Activated CD8-positive, alpha-beta T cell treated with anti-CD3 and anti-CD28 coated beads for 36 hours (primary cell): ENCODE measurements at regions not wholly inside any gene's neighbourhood (a gene's known extent, or its start where the extent isn't known, plus 50 kb on each side); places are given as distances from the start of the nearest gene placed in this dataset.
"Not testable (repeated sequence)": the region's sequence is repeated elsewhere in the genome, so short reads cannot be mapped to it uniquely, and the experiment has no call there.

Experiments
- ATAC-seq: fragments of 200-7000 bp; cut with Tn5 transposase; one replicate; pipeline ENCODE4 v1.10.0; 2021; ENCODE audit warnings: mild to moderate bottlenecking, moderate library complexity
- CTCF ChIA-PET: fragments of 350-600 bp; sonication (Branson Sonifier 250); formaldehyde crosslinking; loops from one replicate; lab custom pipeline; 2021; ENCODE audit warnings: antibody characterized with exemption; lab: Charles Lee
- POLR2A ChIA-PET: fragments of 350-600 bp; sonication (Branson Sonifier 250); formaldehyde crosslinking; loops from one replicate; lab custom pipeline; 2021; ENCODE audit warnings: antibody characterized with exemption; lab: Charles Lee
- DNase-seq: peaks from one replicate; pipeline ENCODE4 v3.0.0-alpha.2; 2020
- H3K27ac Mint-ChIP-seq: one replicate; pipeline ENCODE4 v1.8.0; 2021; ENCODE audit warnings: mild to moderate bottlenecking, mixed read lengths
- H3K27me3 Mint-ChIP-seq: one replicate; pipeline ENCODE4 v1.8.0; 2021; ENCODE audit warnings: mixed read lengths
- H3K36me3 Mint-ChIP-seq: one replicate; pipeline ENCODE4 v1.8.0; 2021; ENCODE audit warnings: low read depth, mixed read lengths
- H3K4me1 Mint-ChIP-seq: one replicate; pipeline ENCODE4 v1.8.0; 2021; ENCODE audit warnings: low read depth, mixed read lengths
- H3K4me3 Mint-ChIP-seq: one replicate; pipeline ENCODE4 v1.8.0; 2021; ENCODE audit warnings: mild to moderate bottlenecking, moderate library complexity, mixed read lengths
- H3K9me3 Mint-ChIP-seq: one replicate; pipeline ENCODE4 v1.8.0; 2021; ENCODE audit warnings: mixed read lengths
- intact Hi-C: fragments of 100-400 bp; cut with micrococcal nuclease; formaldehyde crosslinking; loops from one replicate; pipeline ENCODE4 v1.10.0; 2022
- TF ChIP-seq, protein P1 (sequence below): fragments of 200-600 bp; IDR thresholded peaks from one replicate; pipeline ENCODE4 v1.8.0; 2022; ENCODE audit warnings: antibody characterized with exemption, mild to moderate bottlenecking

DNA sequence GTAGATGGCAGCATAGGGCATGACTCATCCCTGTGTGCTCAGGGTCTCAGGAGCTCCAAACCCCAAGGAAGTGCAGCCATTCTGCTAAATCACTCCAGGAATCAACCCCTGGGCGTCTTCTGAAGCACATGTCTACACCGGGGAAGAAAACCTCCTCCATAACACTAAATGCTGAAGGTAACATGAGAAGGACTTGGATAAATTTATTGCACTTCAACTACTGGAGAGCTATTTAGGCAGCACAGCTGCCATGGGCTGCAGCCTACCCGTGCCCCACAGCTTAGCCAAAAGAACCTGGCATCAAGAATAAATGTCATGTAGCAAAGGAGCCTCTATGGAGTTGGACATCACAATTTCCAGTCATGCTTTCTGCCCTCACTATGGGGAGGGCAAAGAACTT is 141.7 kb downstream of the GPCPD1 start:
- Mint-ChIP-seq H3K36me3 (no peaks in the 10 kb centered on the region), H3K27me3 (peaks cover 3% of the 10 kb centered on the region), H3K9me3 (no peaks in the 10 kb centered on the region), H3K4me1 (no peaks in the 10 kb centered on the region), H3K4me3 (no peak overlapping the region), H3K27ac (no peak overlapping the region)
- ATAC-seq = no peak
- TF ChIP-seq, protein P1, sequence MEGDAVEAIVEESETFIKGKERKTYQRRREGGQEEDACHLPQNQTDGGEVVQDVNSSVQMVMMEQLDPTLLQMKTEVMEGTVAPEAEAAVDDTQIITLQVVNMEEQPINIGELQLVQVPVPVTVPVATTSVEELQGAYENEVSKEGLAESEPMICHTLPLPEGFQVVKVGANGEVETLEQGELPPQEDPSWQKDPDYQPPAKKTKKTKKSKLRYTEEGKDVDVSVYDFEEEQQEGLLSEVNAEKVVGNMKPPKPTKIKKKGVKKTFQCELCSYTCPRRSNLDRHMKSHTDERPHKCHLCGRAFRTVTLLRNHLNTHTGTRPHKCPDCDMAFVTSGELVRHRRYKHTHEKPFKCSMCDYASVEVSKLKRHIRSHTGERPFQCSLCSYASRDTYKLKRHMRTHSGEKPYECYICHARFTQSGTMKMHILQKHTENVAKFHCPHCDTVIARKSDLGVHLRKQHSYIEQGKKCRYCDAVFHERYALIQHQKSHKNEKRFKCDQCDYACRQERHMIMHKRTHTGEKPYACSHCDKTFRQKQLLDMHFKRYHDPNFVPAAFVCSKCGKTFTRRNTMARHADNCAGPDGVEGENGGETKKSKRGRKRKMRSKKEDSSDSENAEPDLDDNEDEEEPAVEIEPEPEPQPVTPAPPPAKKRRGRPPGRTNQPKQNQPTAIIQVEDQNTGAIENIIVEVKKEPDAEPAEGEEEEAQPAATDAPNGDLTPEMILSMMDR = no peak
- ChIA-PET POLR2A (no interaction called here), CTCF (no interaction called here)
- intact Hi-C loops = no loop called here
- no peak for DNase-seq

DNA sequence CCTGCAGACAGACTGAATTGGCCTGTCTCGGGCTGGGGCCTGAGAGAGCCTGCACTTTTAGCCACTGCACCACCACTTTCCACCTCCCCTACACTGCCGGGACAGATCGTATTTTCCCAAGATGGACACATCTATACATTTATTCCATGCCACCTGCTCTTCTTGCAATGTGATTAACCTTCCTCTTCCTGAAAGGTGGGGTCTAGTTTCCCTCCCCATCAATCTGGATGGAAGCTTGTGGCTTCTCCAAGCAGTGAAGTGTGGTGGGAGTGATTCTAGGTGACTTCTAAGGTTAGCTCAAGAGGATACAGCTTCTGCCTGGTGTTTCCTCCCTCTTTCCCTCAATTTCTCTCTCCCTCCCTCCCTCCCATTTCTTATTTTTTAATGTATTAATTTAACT is 143.7 kb downstream of the GPCPD1 start:
- Mint-ChIP-seq H3K27ac (no peak overlapping the region), H3K4me1 (no peaks in the 10 kb centered on the region), H3K4me3 (no peak overlapping the region), H3K36me3 (no peaks in the 10 kb centered on the region), H3K9me3 (no peaks in the 10 kb centered on the region), H3K27me3 (peaks cover 3% of the 10 kb centered on the region)
- no peak for DNase-seq
- ChIA-PET CTCF (no interaction called here), POLR2A (no interaction called here)
- intact Hi-C loops = no loop called here
- TF ChIP-seq, protein P1 = no peak
- no peak for ATAC-seq

DNA sequence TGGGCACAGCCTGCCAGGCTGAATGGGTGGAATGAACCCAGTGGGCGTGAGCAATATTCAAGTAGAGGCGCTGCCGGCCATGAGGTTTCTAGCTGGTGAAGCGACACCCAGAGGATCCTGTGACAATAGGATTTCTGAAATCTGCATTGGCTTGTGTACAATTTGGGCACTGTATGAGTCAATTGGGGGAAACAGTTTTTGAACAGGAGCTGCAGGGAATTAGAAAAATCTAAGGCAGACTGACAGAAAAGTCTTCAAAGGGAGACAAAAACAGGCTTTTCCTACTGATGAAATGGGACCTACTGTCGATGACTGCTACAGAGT is 145.2 kb downstream of the GPCPD1 start:
- Mint-ChIP-seq H3K27ac (no peak overlapping the region), H3K27me3 (peaks cover 12% of the 10 kb centered on the region), H3K36me3 (no peaks in the 10 kb centered on the region), H3K4me3 (no peak overlapping the region), H3K9me3 (peaks cover 3% of the 10 kb centered on the region), H3K4me1 (no peaks in the 10 kb centered on the region)
- CTCF ChIA-PET = interaction anchor here (1.4 to 1.7 kb wide), 2 partner anchors 18 to 243 kb away, joined by 3 to 7 read pairs; no protein-coding TSS in a partner anchor
- ATAC-seq (no peak), DNase-seq (no peak)
- POLR2A ChIA-PET = no interaction called here
- intact Hi-C loops = no loop called here
- TF ChIP-seq, protein P1 = no peak

DNA sequence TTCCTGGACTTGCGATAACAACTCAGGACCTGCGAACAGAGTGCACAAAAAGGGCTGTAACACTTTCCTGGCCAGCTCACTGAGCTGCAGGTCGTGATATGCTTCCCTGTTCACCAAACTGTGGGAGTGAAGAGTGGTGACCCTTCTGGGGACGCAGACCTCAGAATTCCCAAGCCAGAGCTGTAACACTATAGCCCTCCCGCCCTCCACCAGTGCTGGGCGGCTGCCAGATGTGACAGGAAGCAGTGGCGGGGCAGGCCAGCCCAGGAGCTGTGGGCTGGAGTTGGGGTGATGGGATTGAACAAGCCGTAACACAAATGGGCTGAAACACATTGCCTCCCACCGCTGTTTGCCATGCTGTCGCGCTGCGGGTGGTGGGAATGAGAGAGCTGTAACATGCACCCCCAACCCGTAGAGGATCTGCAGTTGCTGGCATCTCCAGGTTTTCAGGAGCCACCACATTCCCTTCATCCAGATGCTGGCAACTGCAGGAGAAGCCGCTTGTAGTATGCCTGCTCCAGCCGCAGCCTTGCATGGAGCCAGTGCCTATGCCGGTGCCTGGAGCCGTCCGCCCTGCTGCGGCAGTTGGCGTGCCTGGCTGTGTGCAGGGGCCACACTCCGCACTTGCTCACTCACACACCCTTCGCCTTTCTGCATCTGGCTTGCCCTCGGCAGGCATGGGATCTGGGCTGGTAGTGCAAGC is 145.8 kb downstream of the GPCPD1 start:
- no peak for ATAC-seq
- Mint-ChIP-seq H3K27ac (no peak overlapping the region), H3K9me3 (peaks cover 8% of the 10 kb centered on the region), H3K36me3 (no peaks in the 10 kb centered on the region), H3K4me3 (no peak overlapping the region), H3K4me1 (no peaks in the 10 kb centered on the region), H3K27me3 (peaks cover 17% of the 10 kb centered on the region)
- intact Hi-C loops = no loop called here
- TF ChIP-seq, protein P1 = no peak
- ChIA-PET POLR2A (no interaction called here), CTCF (interaction anchor here (1.4 to 1.7 kb wide), 2 partner anchors 17 to 242 kb away, joined by 3 to 7 read pairs; no protein-coding TSS in a partner anchor)
- DNase-seq = no peak

DNA sequence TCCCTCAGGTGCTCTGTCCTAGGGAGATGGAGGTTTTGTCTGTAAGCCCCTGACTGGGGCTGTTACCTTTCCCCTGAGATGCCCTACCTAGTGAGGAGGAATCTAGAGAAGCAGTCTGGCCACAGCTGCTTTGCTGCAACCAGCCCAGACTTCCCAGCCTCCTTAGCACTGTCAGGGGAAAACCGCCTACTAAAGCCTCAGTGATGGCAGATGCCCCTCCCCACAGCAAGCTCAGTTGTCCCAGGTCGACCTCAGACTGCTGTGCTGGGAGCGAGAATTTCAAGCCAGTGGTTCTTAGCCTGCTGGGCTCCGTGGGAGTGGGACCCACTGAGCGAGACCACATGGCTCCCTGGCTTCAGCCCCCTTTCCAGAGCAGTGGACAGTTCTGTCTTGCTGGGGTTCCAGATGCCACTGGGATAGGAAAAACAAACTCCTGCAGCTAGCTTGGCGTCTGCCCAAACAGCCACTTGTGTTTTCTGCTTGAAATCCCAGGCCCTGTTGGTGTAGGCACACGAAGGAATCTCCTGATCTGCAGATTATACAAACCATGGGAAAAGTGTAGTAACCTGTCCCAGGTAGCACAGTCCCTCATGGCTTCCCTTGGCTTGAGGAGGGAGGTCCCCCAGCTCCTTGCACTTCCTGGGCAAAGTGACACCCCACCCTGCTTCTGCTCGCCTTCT is 146.4 kb upstream of the PROKR2 start:
- TF ChIP-seq, protein P1 = no peak
- ChIA-PET POLR2A (no interaction called here), CTCF (interaction anchor here (4.9 kb wide), 1 partner anchor 15 kb away, joined by 18 read pairs; no protein-coding TSS in a partner anchor)
- intact Hi-C loops = no loop called here
- no peak overlapping the region for H3K4me3 Mint-ChIP-seq
- DNase-seq (no peak), ATAC-seq (no peak)
- H3K9me3 Mint-ChIP-seq = peaks cover 16% of the 10 kb centered on the region
- peaks cover 24% of the 10 kb centered on the region for H3K27me3 Mint-ChIP-seq
- no peak overlapping the region for H3K27ac Mint-ChIP-seq
- no peaks in the 10 kb centered on the region for H3K4me1 Mint-ChIP-seq
- H3K36me3 Mint-ChIP-seq = no peaks in the 10 kb centered on the region

DNA sequence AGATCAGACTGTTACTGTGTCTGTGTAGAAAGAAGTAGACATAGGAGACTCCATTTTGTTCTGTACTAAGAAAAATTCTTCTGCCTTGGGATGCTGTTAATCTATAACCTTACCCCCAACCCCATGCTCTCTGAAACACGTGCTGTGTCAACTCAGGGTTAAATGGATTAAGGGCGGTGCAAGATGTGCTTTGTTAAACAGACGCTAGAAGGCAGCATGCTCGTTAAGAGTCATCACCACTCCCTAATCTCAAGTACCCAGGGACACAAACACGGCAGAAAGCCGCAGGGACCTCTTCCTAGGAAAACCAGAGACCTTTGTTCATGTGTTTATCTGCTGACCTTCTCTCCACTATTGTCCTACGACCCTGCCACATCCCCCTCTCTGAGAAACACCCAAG is 137.0 kb upstream of the PROKR2 start:
- H3K27ac Mint-ChIP-seq, H3K27me3 Mint-ChIP-seq, H3K4me1 Mint-ChIP-seq, H3K9me3 Mint-ChIP-seq, H3K36me3 Mint-ChIP-seq, POLR2A ChIA-PET, intact Hi-C loops, DNase-seq, ATAC-seq, H3K4me3 Mint-ChIP-seq, CTCF ChIA-PET: not testable (repeated sequence)

DNA sequence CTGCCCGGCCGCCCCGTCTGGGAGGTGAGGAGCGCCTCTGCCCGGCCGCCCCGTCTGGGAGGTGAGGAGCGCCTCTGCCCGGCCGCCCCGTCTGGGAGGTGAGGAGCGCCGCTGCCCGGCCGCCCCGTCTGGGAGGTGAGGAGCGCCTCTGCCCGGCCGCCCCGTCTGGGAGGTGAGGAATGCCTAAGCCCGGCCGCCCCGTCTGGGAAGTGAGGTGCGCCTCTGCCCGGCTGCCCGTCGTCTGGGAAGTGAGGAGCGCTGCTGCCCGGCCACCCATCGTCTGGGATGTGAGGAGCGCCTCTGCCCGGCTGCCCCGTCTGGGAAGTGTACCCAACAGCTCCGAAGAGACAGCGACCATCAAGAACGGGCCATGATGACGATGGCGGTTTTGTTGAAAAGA is 136.6 kb upstream of the PROKR2 start:
- H3K36me3 Mint-ChIP-seq, H3K4me1 Mint-ChIP-seq, CTCF ChIA-PET, H3K27ac Mint-ChIP-seq, ATAC-seq, H3K4me3 Mint-ChIP-seq, H3K9me3 Mint-ChIP-seq, POLR2A ChIA-PET, intact Hi-C loops, DNase-seq, H3K27me3 Mint-ChIP-seq: not testable (repeated sequence)
